ENCODE measurements at regions not wholly inside any gene's neighbourhood (a gene's known extent, or its start where the extent isn't known, plus 50 kb on each side); places are given as distances from the start of the nearest gene placed in this dataset.
"Not testable (repeated sequence)": the region's sequence is repeated elsewhere in the genome, so short reads cannot be mapped to it uniquely, and the experiment has no call there.

DNA sequence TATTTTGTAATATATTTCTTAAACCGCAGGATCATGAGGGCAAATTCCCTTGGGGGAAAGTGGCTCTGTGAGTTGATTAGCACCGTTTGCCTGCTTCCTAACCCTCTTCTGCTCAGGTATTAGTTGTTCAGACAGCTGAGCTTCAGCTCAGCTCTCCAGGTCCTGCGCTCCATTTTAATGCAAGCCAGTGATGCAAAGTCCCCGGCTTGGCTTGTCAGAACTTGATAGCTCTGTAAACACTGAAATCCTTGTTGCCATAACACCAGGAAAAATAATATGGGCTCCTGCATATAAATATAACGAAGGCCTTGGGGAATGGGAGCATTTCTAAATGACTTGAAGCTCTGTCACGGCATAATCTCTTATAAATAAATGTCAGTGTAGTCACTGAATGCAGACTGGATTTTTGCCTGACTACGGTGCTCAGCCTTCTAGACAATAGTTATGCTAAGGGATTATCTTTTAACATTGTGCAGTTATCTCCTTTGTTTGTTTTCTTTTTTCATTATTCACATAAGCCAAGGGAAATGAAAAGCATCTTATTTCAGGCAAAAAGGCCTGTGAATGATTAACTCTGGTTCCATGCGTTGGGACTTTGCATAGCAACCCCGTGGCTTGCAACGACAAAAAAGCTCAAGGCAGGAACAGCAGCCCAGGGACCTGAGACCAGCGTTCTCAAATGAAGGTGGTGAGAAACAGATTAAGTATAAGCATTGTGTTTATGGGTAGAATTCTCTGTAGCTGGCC, 253.2 kb downstream of the SPRY1 start:
- no peaks in the 10 kb centered on the region for H3K27me3 Mint-ChIP-seq
- H3K9me3 ChIP-seq (ENCODE audit: low read length): no peaks in the 10 kb centered on the region
- no peaks in the 10 kb centered on the region for H3K9me3 Mint-ChIP-seq
- no peaks in the 10 kb centered on the region for H3K27me3 ChIP-seq (ENCODE audit: insufficient read depth, low read length, poor library complexity, severe bottlenecking)
- H3K4me1 Mint-ChIP-seq: no peaks in the 10 kb centered on the region
- no peak overlapping the region for H3K4me3 ChIP-seq (ENCODE audit: low read length)
- no peak overlapping the region for H3K27ac Mint-ChIP-seq
- POLR2A ChIA-PET: no interaction called here
- CTCF ChIA-PET: no interaction called here
- no peaks in the 10 kb centered on the region for H3K36me3 ChIP-seq (ENCODE audit: insufficient read depth, low read length)
- DNase-seq: no peak
- H3K36me3 Mint-ChIP-seq: no peaks in the 10 kb centered on the region
- H3K4me1 ChIP-seq (ENCODE audit: insufficient read depth, low read length): no peaks in the 10 kb centered on the region
- H3K27ac ChIP-seq (ENCODE audit: low read depth, low read length): no peak overlapping the region
- no peak overlapping the region for H3K4me3 Mint-ChIP-seq

DNA sequence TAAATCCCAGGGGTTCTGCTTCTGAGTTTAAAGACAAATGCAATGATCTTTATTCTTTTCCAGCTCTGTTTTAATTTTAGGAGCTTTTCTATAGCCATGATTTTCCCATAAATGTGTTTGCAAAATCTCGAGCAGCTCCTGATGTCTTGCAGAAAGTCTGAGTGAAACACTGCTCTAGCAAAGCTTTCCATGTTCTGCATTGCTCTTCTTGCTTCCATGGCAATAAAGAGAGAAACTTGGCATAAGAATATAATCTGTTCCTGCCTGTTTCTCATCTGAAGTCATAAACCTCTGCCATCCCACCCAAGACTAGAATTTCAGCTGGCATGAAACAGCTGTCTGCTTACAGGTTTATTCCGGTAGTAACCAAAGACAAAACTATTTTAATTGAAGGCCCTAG, 254.5 kb downstream of the SPRY1 start:
- Histone ChIP-seq H3K4me1 (ENCODE audit: insufficient read depth, low read length) (no peaks in the 10 kb centered on the region), H3K9me3 (ENCODE audit: low read length) (no peaks in the 10 kb centered on the region), H3K27ac (ENCODE audit: low read depth, low read length) (no peak overlapping the region), H3K4me3 (ENCODE audit: low read length) (no peak overlapping the region), H3K36me3 (ENCODE audit: insufficient read depth, low read length) (no peaks in the 10 kb centered on the region), H3K27me3 (ENCODE audit: insufficient read depth, low read length, poor library complexity, severe bottlenecking) (no peaks in the 10 kb centered on the region)
- H3K36me3 Mint-ChIP-seq: no peaks in the 10 kb centered on the region
- DNase-seq: no peak
- H3K4me1 Mint-ChIP-seq: no peaks in the 10 kb centered on the region
- H3K9me3 Mint-ChIP-seq: no peaks in the 10 kb centered on the region
- POLR2A ChIA-PET: no interaction called here
- H3K27ac Mint-ChIP-seq: no peak overlapping the region
- CTCF ChIA-PET: no interaction called here
- no peak overlapping the region for H3K4me3 Mint-ChIP-seq
- H3K27me3 Mint-ChIP-seq: no peaks in the 10 kb centered on the region

DNA sequence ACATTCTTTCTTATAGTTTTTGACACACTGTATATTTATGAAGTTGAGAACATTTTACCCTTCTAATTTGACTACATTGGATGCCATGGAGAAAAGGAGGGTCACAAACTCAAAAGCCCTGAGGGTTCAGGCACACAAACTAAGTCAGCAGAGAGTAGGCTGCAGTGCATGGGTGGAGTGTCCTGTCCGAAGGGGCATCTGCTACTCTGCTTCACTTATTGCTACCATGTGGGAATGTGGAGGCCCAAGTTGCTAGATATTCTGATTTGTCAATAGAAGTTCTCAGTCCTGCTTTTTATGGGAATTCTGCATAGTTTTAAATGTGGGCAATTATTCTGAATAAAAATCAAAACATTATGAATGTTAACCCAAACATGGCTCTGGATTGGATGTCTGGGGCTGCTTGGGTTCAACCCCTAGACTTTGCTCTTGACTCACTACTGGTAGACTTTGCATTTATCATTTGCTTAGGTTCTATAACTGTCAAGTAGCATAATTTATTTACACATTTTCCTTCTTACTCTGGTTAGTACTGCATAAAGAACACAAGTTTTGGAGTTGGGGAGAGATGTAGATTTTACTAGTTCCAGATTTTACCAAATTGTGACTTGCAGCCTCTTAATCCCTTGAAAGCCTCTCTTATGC, 255.1 kb downstream of the SPRY1 start:
- ChIA-PET CTCF (no interaction called here), POLR2A (no interaction called here)
- Mint-ChIP-seq H3K36me3 (no peaks in the 10 kb centered on the region), H3K27ac (no peak overlapping the region), H3K4me1 (no peaks in the 10 kb centered on the region), H3K27me3 (no peaks in the 10 kb centered on the region), H3K9me3 (no peaks in the 10 kb centered on the region), H3K4me3 (no peak overlapping the region)
- H3K27ac ChIP-seq (ENCODE audit: low read depth, low read length): no peak overlapping the region
- no peaks in the 10 kb centered on the region for H3K27me3 ChIP-seq (ENCODE audit: insufficient read depth, low read length, poor library complexity, severe bottlenecking)
- H3K9me3 ChIP-seq (ENCODE audit: low read length): no peaks in the 10 kb centered on the region
- H3K36me3 ChIP-seq (ENCODE audit: insufficient read depth, low read length): no peaks in the 10 kb centered on the region
- no peak overlapping the region for H3K4me3 ChIP-seq (ENCODE audit: low read length)
- H3K4me1 ChIP-seq (ENCODE audit: insufficient read depth, low read length): no peaks in the 10 kb centered on the region
- DNase-seq: no peak

DNA sequence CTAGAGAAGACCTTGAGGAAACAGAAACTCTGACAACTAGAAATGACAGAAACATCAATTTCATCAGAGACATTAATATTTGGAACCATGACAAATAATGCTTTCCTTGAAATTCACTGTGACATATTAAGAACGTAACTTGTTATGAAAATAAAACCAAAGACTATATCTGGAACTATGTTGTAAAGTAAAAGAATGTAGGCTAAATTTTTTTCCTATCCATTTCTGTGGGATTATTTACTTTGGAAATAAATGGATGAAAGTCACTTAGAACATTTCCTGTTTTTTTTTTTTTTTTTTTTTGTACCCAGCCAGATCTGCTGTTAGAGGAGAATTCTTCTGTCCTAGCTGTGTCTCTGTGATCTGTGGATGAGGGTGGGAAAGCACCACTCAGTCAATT, 255.9 kb downstream of the SPRY1 start:
- H3K4me3 Mint-ChIP-seq: no peak overlapping the region
- H3K27ac Mint-ChIP-seq: no peak overlapping the region
- peaks cover 0 to 3% (median 3%) of the 10 kb centered on the region in 5 donors for H3K9me3 Mint-ChIP-seq
- H3K36me3 Mint-ChIP-seq: no peaks in the 10 kb centered on the region
- POLR2A ChIA-PET: no interaction called here
- no peaks in the 10 kb centered on the region for H3K27me3 ChIP-seq (ENCODE audit: insufficient read depth, low read length, poor library complexity, severe bottlenecking)
- H3K9me3 ChIP-seq (ENCODE audit: low read length): no peaks in the 10 kb centered on the region
- H3K4me1 Mint-ChIP-seq: no peaks in the 10 kb centered on the region
- CTCF ChIA-PET: no interaction called here
- H3K27me3 Mint-ChIP-seq: no peaks in the 10 kb centered on the region
- no peaks in the 10 kb centered on the region for H3K36me3 ChIP-seq (ENCODE audit: insufficient read depth, low read length)
- no peaks in the 10 kb centered on the region for H3K4me1 ChIP-seq (ENCODE audit: insufficient read depth, low read length)
- no peak overlapping the region for H3K4me3 ChIP-seq (ENCODE audit: low read length)
- H3K27ac ChIP-seq (ENCODE audit: low read depth, low read length): no peak overlapping the region
- no peak for DNase-seq

DNA sequence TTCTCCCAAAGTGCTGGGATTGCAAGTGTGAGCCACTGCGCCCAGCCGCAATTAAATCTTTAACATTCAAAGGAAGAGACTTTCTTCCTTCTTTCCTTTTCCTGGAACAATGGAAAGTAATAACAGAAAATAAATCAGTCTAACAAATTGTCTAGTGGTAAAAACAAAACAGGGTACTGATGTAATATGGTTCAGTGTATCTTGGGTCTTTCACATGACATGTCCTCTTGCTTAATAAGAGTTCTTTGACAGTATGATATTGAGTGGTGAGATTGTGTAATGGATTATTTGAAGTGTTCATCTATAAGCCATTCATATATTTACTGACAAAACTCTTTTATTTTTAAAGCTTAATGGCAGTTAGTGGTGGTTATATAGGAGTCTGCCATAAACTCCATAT, 256.6 kb downstream of the SPRY1 start:
- H3K27ac ChIP-seq (ENCODE audit: low read depth, low read length): no peak overlapping the region
- Mint-ChIP-seq H3K27me3 (no peaks in the 10 kb centered on the region), H3K27ac (no peak overlapping the region), H3K9me3 (peaks cover 0 to 3% (median 3%) of the 10 kb centered on the region in 5 donors), H3K36me3 (no peaks in the 10 kb centered on the region), H3K4me1 (no peaks in the 10 kb centered on the region), H3K4me3 (no peak overlapping the region)
- POLR2A ChIA-PET: no interaction called here
- no peaks in the 10 kb centered on the region for H3K4me1 ChIP-seq (ENCODE audit: insufficient read depth, low read length)
- no peaks in the 10 kb centered on the region for H3K36me3 ChIP-seq (ENCODE audit: insufficient read depth, low read length)
- no peaks in the 10 kb centered on the region for H3K9me3 ChIP-seq (ENCODE audit: low read length)
- no peaks in the 10 kb centered on the region for H3K27me3 ChIP-seq (ENCODE audit: insufficient read depth, low read length, poor library complexity, severe bottlenecking)
- no peak overlapping the region for H3K4me3 ChIP-seq (ENCODE audit: low read length)
- CTCF ChIA-PET: no interaction called here
- no peak for DNase-seq

DNA sequence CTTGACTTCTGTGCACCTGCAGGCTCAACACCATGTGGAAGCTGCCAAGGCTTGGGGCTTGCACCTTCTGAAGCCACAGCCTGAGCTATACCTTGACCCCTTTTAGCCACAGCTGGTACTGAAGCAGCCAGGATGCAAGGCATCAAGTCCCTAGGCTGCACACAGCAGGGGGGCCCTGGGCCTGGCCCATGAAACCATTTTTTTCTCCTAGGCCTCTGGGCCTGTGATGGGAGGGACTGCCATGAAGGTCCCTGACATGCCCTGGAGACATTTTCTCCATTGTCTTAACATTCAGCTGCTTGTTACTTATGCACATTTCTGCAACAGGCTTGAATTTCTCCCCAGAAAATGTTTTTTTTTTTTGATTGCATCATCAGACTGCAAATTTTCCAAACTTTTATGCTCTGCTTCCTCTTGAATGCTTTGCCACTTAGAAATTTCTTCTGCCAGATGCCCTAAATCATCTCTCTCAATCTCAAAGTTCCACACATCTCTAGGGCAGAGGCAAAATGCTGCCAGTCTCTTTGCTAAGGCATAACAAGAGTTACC, 260.2 kb downstream of the SPRY1 start:
- CTCF ChIA-PET; H3K4me3 Mint-ChIP-seq; H3K27me3 Mint-ChIP-seq; POLR2A ChIA-PET; H3K36me3 Mint-ChIP-seq; H3K4me3 ChIP-seq (ENCODE audit: low read length); H3K27ac Mint-ChIP-seq; H3K4me1 ChIP-seq (ENCODE audit: insufficient read depth, low read length); DNase-seq; H3K4me1 Mint-ChIP-seq; H3K27ac ChIP-seq (ENCODE audit: low read depth, low read length); H3K36me3 ChIP-seq (ENCODE audit: insufficient read depth, low read length); H3K9me3 Mint-ChIP-seq; H3K9me3 ChIP-seq (ENCODE audit: low read length); H3K27me3 ChIP-seq (ENCODE audit: insufficient read depth, low read length, poor library complexity, severe bottlenecking): not testable (repeated sequence)

DNA sequence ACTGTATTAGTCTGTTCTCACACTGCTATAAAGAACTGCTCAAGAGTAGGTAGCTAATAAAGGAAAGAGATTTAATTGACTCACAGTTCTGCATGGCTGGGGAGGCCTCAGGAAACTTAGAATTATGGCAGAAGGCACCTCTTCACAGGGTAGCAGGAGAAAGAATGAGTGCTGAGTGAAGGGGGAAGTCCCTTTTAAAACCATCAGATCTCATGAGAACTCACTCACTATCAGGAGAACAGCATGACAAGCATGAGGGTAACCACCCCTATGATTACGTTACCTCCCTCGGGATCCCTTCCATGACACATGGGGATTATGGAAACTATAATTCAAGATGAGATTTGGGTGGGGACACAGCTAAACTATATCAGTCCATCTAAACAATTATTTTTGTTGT, 261.0 kb downstream of the SPRY1 start:
- H3K36me3 Mint-ChIP-seq; H3K4me3 ChIP-seq (ENCODE audit: low read length); H3K9me3 Mint-ChIP-seq; H3K27me3 ChIP-seq (ENCODE audit: insufficient read depth, low read length, poor library complexity, severe bottlenecking); H3K4me3 Mint-ChIP-seq; DNase-seq; H3K27ac Mint-ChIP-seq; H3K4me1 ChIP-seq (ENCODE audit: insufficient read depth, low read length); H3K27ac ChIP-seq (ENCODE audit: low read depth, low read length); POLR2A ChIA-PET; CTCF ChIA-PET; H3K4me1 Mint-ChIP-seq; H3K9me3 ChIP-seq (ENCODE audit: low read length); H3K27me3 Mint-ChIP-seq; H3K36me3 ChIP-seq (ENCODE audit: insufficient read depth, low read length): not testable (repeated sequence)

DNA sequence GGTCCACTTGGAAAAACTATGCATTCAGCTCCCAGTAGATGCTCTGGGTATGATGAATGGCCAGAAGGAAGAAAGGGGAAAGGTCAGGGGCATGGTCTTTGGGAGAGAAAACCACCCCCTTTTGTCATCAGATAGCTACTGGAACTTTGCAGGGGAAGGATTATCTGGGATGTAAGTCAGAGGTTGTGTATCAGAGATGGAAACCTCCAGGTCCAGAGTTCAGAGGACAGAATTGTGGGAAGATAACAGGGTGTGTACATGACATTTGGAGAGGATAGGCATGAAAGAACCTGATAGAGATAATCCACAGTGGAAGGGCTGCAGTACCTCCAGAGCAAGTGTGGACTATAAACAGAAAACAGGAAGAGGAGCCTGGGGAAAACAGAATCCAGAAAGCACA, 262.7 kb downstream of the SPRY1 start:
- H3K36me3 Mint-ChIP-seq: no peaks in the 10 kb centered on the region
- ChIA-PET CTCF (interaction anchor here (1.1 kb wide), 1 partner anchor 96 kb away, joined by 3 read pairs; no protein-coding TSS in a partner anchor), POLR2A (no interaction called here)
- Histone ChIP-seq H3K27me3 (ENCODE audit: insufficient read depth, low read length, poor library complexity, severe bottlenecking) (no peaks in the 10 kb centered on the region), H3K9me3 (ENCODE audit: low read length) (no peaks in the 10 kb centered on the region), H3K4me1 (ENCODE audit: insufficient read depth, low read length) (no peaks in the 10 kb centered on the region), H3K4me3 (ENCODE audit: low read length) (no peak overlapping the region), H3K36me3 (ENCODE audit: insufficient read depth, low read length) (no peaks in the 10 kb centered on the region), H3K27ac (ENCODE audit: low read depth, low read length) (no peak overlapping the region)
- H3K9me3 Mint-ChIP-seq: peaks cover 0 to 3% (median 3%) of the 10 kb centered on the region in 5 donors
- no peaks in the 10 kb centered on the region for H3K4me1 Mint-ChIP-seq
- no peak overlapping the region for H3K4me3 Mint-ChIP-seq
- DNase-seq: no peak
- no peak overlapping the region for H3K27ac Mint-ChIP-seq
- peaks cover 0 to 5% of the 10 kb centered on the region in 2 donors for H3K27me3 Mint-ChIP-seq
